ENCODE measurements at regions not wholly inside any gene's neighbourhood (a gene's known extent, or its start where the extent isn't known, plus 50 kb on each side); places are given as distances from the start of the nearest gene placed in this dataset.

DNA sequence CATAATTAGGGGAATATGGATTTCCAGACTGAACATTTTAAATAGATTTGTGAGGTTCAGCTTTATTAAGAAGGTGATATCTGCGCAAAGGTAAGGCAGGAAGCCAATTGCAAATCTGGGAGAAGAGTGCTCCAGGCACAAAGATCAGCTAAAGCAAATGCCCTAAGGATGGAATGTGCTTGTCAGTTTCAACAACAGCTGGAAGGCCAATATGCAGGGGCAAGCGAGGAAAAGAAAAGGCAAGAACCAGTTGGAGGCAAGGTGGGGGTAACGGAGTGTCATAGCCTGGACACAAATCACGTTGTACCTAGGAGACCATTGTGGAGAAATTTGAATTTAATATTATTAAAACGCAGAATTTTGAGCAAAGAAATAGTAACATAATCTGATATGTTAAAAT lies 1710.3 kb upstream of the PCDH7 start:
- no peak for TF ChIP-seq CTCF (IDR thresholded peaks at IDR 0.05; ENCODE audit: insufficient read depth, low read length, poor library complexity, severe bottlenecking)
- Histone ChIP-seq H3K4me3 (replicated peaks; ENCODE audit: low read depth, low read length) (no peak overlapping the region), H3K36me3 (ENCODE audit: control insufficient read depth, insufficient read depth, low read length) (no peaks in the 10 kb centered on the region), H3K27me3 (replicated peaks; ENCODE audit: control insufficient read depth, insufficient read depth, low read length) (no peaks in the 10 kb centered on the region)
- DNase-seq (ENCODE audit: extremely low read depth, insufficient read length), result no peak

GRCh38 chr4:29013341-29013740 lies 1706.8 kb upstream of the PCDH7 start:
- Histone ChIP-seq H3K36me3 (ENCODE audit: control insufficient read depth, insufficient read depth, low read length) (no peaks in the 10 kb centered on the region), H3K27me3 (replicated peaks; ENCODE audit: control insufficient read depth, insufficient read depth, low read length) (no peaks in the 10 kb centered on the region), H3K4me3 (replicated peaks; ENCODE audit: low read depth, low read length) (no peak overlapping the region)
- no peak for TF ChIP-seq CTCF (IDR thresholded peaks at IDR 0.05; ENCODE audit: insufficient read depth, low read length, poor library complexity, severe bottlenecking)
- no peak for DNase-seq (ENCODE audit: extremely low read depth, insufficient read length)

- Histone ChIP-seq H3K4me3 (replicated peaks; ENCODE audit: low read depth, low read length) (no peak overlapping the region), H3K27me3 (replicated peaks; ENCODE audit: control insufficient read depth, insufficient read depth, low read length) (no peaks in the 10 kb centered on the region), H3K36me3 (ENCODE audit: control insufficient read depth, insufficient read depth, low read length) (no peaks in the 10 kb centered on the region)
- no peak for TF ChIP-seq CTCF (IDR thresholded peaks at IDR 0.05; ENCODE audit: insufficient read depth, low read length, poor library complexity, severe bottlenecking)
- no peak for DNase-seq (ENCODE audit: extremely low read depth, insufficient read length)
These were observed 1705.6 kb upstream of the PCDH7 start for GRCh38 chr4:29014555-29014954.

DNA sequence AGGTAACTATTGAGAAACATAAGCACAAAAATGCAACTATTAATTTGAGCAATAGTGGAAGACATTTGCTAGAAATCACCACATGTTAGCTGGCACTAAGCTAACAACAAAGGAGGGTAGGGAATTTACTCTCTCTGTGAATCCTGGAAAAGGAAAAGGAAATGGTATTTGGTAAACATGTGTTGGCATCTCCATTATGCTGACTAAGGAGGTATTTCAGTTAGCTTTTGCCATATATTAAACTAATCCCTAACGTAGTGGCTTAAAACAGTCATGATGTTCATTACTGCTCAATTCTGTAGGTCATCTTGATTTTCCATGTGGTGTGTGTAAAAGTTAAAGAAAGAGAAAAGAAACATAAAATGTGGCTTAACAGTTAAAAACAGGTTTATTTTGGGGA lies 1686.5 kb upstream of the PCDH7 start:
- no peak for TF ChIP-seq CTCF (IDR thresholded peaks at IDR 0.05; ENCODE audit: insufficient read depth, low read length, poor library complexity, severe bottlenecking)
- Histone ChIP-seq H3K36me3 (ENCODE audit: control insufficient read depth, insufficient read depth, low read length) (no peaks in the 10 kb centered on the region), H3K27me3 (replicated peaks; ENCODE audit: control insufficient read depth, insufficient read depth, low read length) (no peaks in the 10 kb centered on the region), H3K4me3 (replicated peaks; ENCODE audit: low read depth, low read length) (no peak overlapping the region)
- DNase-seq (ENCODE audit: extremely low read depth, insufficient read length), result no peak

DNA sequence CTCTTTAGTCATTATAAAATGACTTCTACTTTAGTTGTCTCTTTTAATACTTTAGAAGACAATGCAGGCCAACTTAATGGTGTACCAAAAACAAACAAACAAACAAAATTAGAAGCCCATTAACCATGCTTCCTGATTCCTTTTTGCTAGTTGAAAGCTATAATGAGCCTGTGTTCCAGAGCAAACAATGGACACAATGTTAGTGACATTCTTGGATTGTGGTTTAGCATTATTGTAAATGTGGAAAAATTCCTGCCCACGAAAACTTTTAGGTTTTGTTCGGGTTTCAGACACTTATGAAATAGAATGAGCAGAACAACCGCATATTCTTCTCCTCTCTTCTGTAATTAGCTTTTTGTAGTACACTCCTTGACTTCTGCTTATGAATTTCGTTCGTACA lies 1682.7 kb upstream of the PCDH7 start:
- no peak for TF ChIP-seq CTCF (IDR thresholded peaks at IDR 0.05; ENCODE audit: insufficient read depth, low read length, poor library complexity, severe bottlenecking)
- Histone ChIP-seq H3K4me3 (replicated peaks; ENCODE audit: low read depth, low read length) (no peak overlapping the region), H3K36me3 (ENCODE audit: control insufficient read depth, insufficient read depth, low read length) (no peaks in the 10 kb centered on the region), H3K27me3 (replicated peaks; ENCODE audit: control insufficient read depth, insufficient read depth, low read length) (no peaks in the 10 kb centered on the region)
- no peak for DNase-seq (ENCODE audit: extremely low read depth, insufficient read length)

GRCh38 chr4:29043411-29043810 lies 1676.8 kb upstream of the PCDH7 start:
- H3K4me3 ChIP-seq (replicated peaks; ENCODE audit: low read depth, low read length), result no peak overlapping the region
- H3K27me3 ChIP-seq (replicated peaks; ENCODE audit: control insufficient read depth, insufficient read depth, low read length), result no peaks in the 10 kb centered on the region
- no peaks in the 10 kb centered on the region for H3K36me3 ChIP-seq (ENCODE audit: control insufficient read depth, insufficient read depth, low read length)
- TF ChIP-seq CTCF (IDR thresholded peaks at IDR 0.05; ENCODE audit: insufficient read depth, low read length, poor library complexity, severe bottlenecking), result no peak
- DNase-seq (ENCODE audit: extremely low read depth, insufficient read length), result no peak
